SK-N-SH (cell line): ENCODE measurements at regions not wholly inside any gene's neighbourhood (a gene's known extent, or its start where the extent isn't known, plus 50 kb on each side); places are given as distances from the start of the nearest gene placed in this dataset.

Experiments
- CTCF ChIA-PET: fragments of 300-600, 350-600 bp; formaldehyde crosslinking; extraction: SDS; loops from one replicate; lab custom pipeline; 2021; lab: Yijun Ruan, JAX
- POLR2A ChIA-PET: fragments of 350-600 bp; sonication (Branson Sonifier 250); formaldehyde crosslinking; extraction: SDS; loops from one replicate; lab custom pipeline; 2020; ENCODE audit warnings: antibody characterized with exemption, inconsistent platforms; lab: Yijun Ruan, JAX
- DNase-seq: peaks from one replicate; pipeline ENCODE4 v3.0.0; 2012
- H2AFZ ChIP-seq: fragments of 200-600 bp; sonication (generic); 2 replicates; pipeline ENCODE4 v1.8.1; 2016; ENCODE audit warnings: antibody characterized with exemption, mild to moderate bottlenecking, low read depth
- H3F3A ChIP-seq: fragments of 200-600 bp; sonication (generic); replicated peaks from 2 replicates; pipeline ENCODE3; 2016; ENCODE audit warnings: antibody characterized with exemption, mild to moderate bottlenecking; ENCODE audit not compliant: insufficient read depth
- H3K27ac ChIP-seq, 2 experiments: fragments of 200-500 bp in 1 of 2; fragments of 200-600 bp in 1 of 2; sonication (Bioruptor generic) in 1 of 2; sonication (generic), shearing (Covaris generic) in 1 of 2; 2 replicates each; pipeline versions ENCODE4 v1.5.1 to v1.6.1; 2014 to 2016; ENCODE audit warnings: low read depth in 2 of 2, inconsistent platforms in 1 of 2, low read length in 1 of 2, mild to moderate bottlenecking in 1 of 2, mixed read lengths in 1 of 2
- H3K27me3 ChIP-seq: fragments of 200-600 bp; sonication (generic), shearing (Covaris generic); 2 replicates; pipeline ENCODE4 v1.6.1; 2016; ENCODE audit warnings: mixed run types; ENCODE audit not compliant: insufficient read depth
- H3K36me3 ChIP-seq, 2 experiments: fragments of 200-500 bp in 1 of 2; fragments of 200-600 bp in 1 of 2; sonication (Bioruptor generic) in 1 of 2; sonication (generic) in 1 of 2; replicated peaks in 1 of 2; 2 replicates each; pipeline versions ENCODE3 to v1.5.1; 2014 to 2016; ENCODE audit warnings: low read length in 1 of 2, mild to moderate bottlenecking in 1 of 2; ENCODE audit not compliant: insufficient read depth in 2 of 2, control insufficient read depth in 1 of 2
- H3K4me1 ChIP-seq, 2 experiments: fragments of 200-500 bp in 1 of 2; fragments of 200-600 bp in 1 of 2; sonication (Bioruptor generic) in 1 of 2; sonication (generic), shearing (Covaris generic) in 1 of 2; 2 replicates each; pipeline versions ENCODE4 v1.5.1 to v1.6.1; 2014 to 2016; ENCODE audit warnings: low read depth in 1 of 2, low read length in 1 of 2, mixed run types in 1 of 2; ENCODE audit not compliant: insufficient read depth in 2 of 2, control insufficient read depth in 1 of 2
- H3K4me2 ChIP-seq: fragments of 200-600 bp; sonication (generic), shearing (Covaris generic); 2 replicates; pipeline ENCODE4 v1.6.1; 2017; ENCODE audit warnings: mixed run types
- H3K4me3 ChIP-seq, 2 experiments: fragments of 200-500 bp in 1 of 2; fragments of 200-600 bp in 1 of 2; sonication (Bioruptor generic) in 1 of 2; sonication (generic), shearing (Covaris generic) in 1 of 2; 2 replicates each; pipeline versions ENCODE4 v1.5.1 to v1.8.1; 2014 to 2016; ENCODE audit warnings: low read depth in 2 of 2, inconsistent platforms in 1 of 2, low read length in 1 of 2, mild to moderate bottlenecking in 1 of 2, mixed read lengths in 1 of 2, moderate library complexity in 1 of 2
- H3K79me2 ChIP-seq: fragments of 200-600 bp; sonication (generic); 2 replicates; pipeline ENCODE4 v1.8.1; 2017; ENCODE audit warnings: mild to moderate bottlenecking; ENCODE audit not compliant: insufficient read depth
- H3K9ac ChIP-seq: fragments of 200-600 bp; sonication (generic); 2 replicates; pipeline ENCODE4 v1.6.1; 2017; ENCODE audit warnings: mixed run types
- H3K9me2 ChIP-seq: fragments of 200-600 bp; sonication (generic); 2 replicates; pipeline ENCODE4 v1.6.1; 2017; ENCODE audit warnings: mixed run types
- H3K9me3 ChIP-seq: fragments of 200-600 bp; sonication (generic); 2 replicates; pipeline ENCODE4 v1.6.1; 2017; ENCODE audit warnings: mixed run types, mild to moderate bottlenecking, moderate library complexity
- H4K20me1 ChIP-seq: fragments of 200-600 bp; sonication (generic); 2 replicates; pipeline ENCODE4 v1.6.1; 2017; ENCODE audit warnings: mild to moderate bottlenecking, mixed run types; ENCODE audit not compliant: insufficient read depth
- CHD2 ChIP-seq: fragments of 150-350 bp; IDR thresholded peaks from 2 replicates; pipeline ENCODE4 v1.6.1; 2018; ENCODE audit warnings: low read length; ENCODE audit not compliant: partially characterized antibody
- ELF1 ChIP-seq: IDR thresholded peaks from 2 replicates; pipeline ENCODE4 v1.4.0; 2012
- EP300 ChIP-seq, 2 experiments: IDR thresholded peaks; 2 replicates each; pipeline versions ENCODE4 v1.4.0 to v1.6.1; 2012; ENCODE audit warnings: borderline replicate concordance in 1 of 2, low read depth in 1 of 2, low read length in 1 of 2
- EZH2phosphoT487 ChIP-seq: fragments of 200-600 bp; sonication (generic); IDR thresholded peaks from 2 replicates; pipeline ENCODE4 v1.6.1; 2017; ENCODE audit warnings: low read depth, mixed run types, mild to moderate bottlenecking, antibody characterized with exemption, moderate library complexity, borderline replicate concordance
- FOXJ3 ChIP-seq: sonication (generic); formaldehyde crosslinking; IDR thresholded peaks from 2 replicates; pipeline ENCODE4 v1.5.1; 2020; ENCODE audit warnings: mild to moderate bottlenecking, missing genetic modification reagents
- GABPA ChIP-seq: IDR thresholded peaks from 2 replicates; pipeline ENCODE4 v1.4.0; 2012; ENCODE audit warnings: low read depth, mild to moderate bottlenecking
- GATA2 ChIP-seq: sonication (generic); formaldehyde crosslinking; IDR thresholded peaks from 2 replicates; pipeline ENCODE4 v1.5.0; 2020; ENCODE audit warnings: mild to moderate bottlenecking, missing genetic modification reagents
- JUND ChIP-seq: IDR thresholded peaks from 2 replicates; pipeline ENCODE4 v1.4.0; 2012
- MAX ChIP-seq: IDR thresholded peaks from 2 replicates; pipeline ENCODE4 v1.4.0; 2012; ENCODE audit warnings: low read depth
- MEF2A ChIP-seq: IDR thresholded peaks from 2 replicates; pipeline ENCODE4 v1.4.0; 2012; ENCODE audit warnings: low read depth, borderline replicate concordance
- MXI1 ChIP-seq: IDR thresholded peaks from 2 replicates; pipeline ENCODE4 v1.6.1; 2012; ENCODE audit warnings: mild to moderate bottlenecking, low read depth, low read length, improper control_type of control experiment
- NFIC ChIP-seq: IDR thresholded peaks from 2 replicates; pipeline ENCODE4 v1.4.0; 2012; ENCODE audit warnings: borderline replicate concordance
- PBX3 ChIP-seq: IDR thresholded peaks from 2 replicates; pipeline ENCODE4; 2012
- POLR2AphosphoS5 ChIP-seq: IDR thresholded peaks from 2 replicates; pipeline ENCODE4 v1.6.1; 2012; ENCODE audit warnings: low read depth, low read length
- RCOR1 ChIP-seq: fragments of 150-350 bp; IDR thresholded peaks from 2 replicates; pipeline ENCODE4 v1.6.1; 2017; ENCODE audit warnings: antibody characterized with exemption, low read length
- RXRA ChIP-seq: IDR thresholded peaks from 2 replicates; pipeline ENCODE4 v1.4.0; 2012; ENCODE audit warnings: low read depth, mild to moderate bottlenecking, borderline replicate concordance
- SIN3A ChIP-seq: IDR thresholded peaks from 2 replicates; pipeline ENCODE4 v1.6.1; 2012; ENCODE audit warnings: low read depth, mild to moderate bottlenecking, low read length, moderate library complexity, borderline replicate concordance
- SMC3 ChIP-seq: IDR thresholded peaks from 2 replicates; pipeline ENCODE4 v1.6.1; 2012; ENCODE audit warnings: low read depth, low read length, improper control_type of control experiment
- TAF1 ChIP-seq: IDR thresholded peaks from 2 replicates; pipeline ENCODE4 v1.6.1; 2012; ENCODE audit warnings: low read depth, mild to moderate bottlenecking, low read length, moderate library complexity, borderline replicate concordance
- TCF12 ChIP-seq: IDR thresholded peaks from 2 replicates; pipeline ENCODE4 v1.4.0; 2012
- TEAD4 ChIP-seq: IDR thresholded peaks from 2 replicates; pipeline ENCODE4 v1.4.0; 2012; ENCODE audit warnings: mild to moderate bottlenecking, borderline replicate concordance; ENCODE audit not compliant: insufficient read depth
- YY1 ChIP-seq: IDR thresholded peaks from 2 replicates; pipeline ENCODE4 v1.4.0; 2012; ENCODE audit warnings: low read depth, mild to moderate bottlenecking
- WGBS: methylation state at CpG from one replicate; pipeline ENCODE4 v1.1.6; 2017; ENCODE audit warnings: low lambda C conversion rate; 5-methylcytosine and 5-hydroxymethylcytosine counted together
- TF ChIP-seq, protein P1 (sequence below): IDR thresholded peaks from 2 replicates; pipeline ENCODE4 v1.6.1; 2012; ENCODE audit warnings: mild to moderate bottlenecking, low read depth, low read length, moderate library complexity
- TF ChIP-seq, protein P2 (sequence below): IDR thresholded peaks from 2 replicates; pipeline ENCODE4 v1.4.0; 2012; ENCODE audit warnings: low read depth, borderline replicate concordance

- Histone ChIP-seq H3K79me2 (no peaks in the 10 kb centered on the region), H3K27ac (peak overlapping the region in 1 of 2 experiments; percentile 75; a peak in 2 of 4 replicates), H3K4me1 (peaks cover 23% of the 10 kb centered on the region in 2 experiments; a peak in 3 of 4 replicates), H3K9me2 (no peaks in the 10 kb centered on the region), H3K27me3 (no peaks in the 10 kb centered on the region), H3K9ac (no peak overlapping the region), H3F3A (no peaks in the 10 kb centered on the region), H3K36me3 (no peaks in the 10 kb centered on the region)
- ChIA-PET CTCF (interaction anchor here (1.0 to 2.3 kb wide), 4 partner anchors 65 to 164 kb away, joined by 3 to 17 read pairs (median 4); no protein-coding TSS in a partner anchor), POLR2A (interaction anchor here (1.0 kb wide), 1 partner anchor 176 kb away, joined by 3 read pairs; the partner anchor contains the start of gene CC2D2A)
- no peak for TF ChIP-seq TAF1
- no peak for TF ChIP-seq MEF2A
- no peak for TF ChIP-seq MAX
- TF ChIP-seq PBX3, result 0 out of 2 replicates have a peak, but pooled peaks have one; percentile 19
- peak; percentile 76 for TF ChIP-seq RCOR1
- no peak; the same call in 1 of the 2 replicates for TF ChIP-seq GATA2
- TF ChIP-seq YY1, result no peak
- TF ChIP-seq CHD2, result no peak
- no peak for TF ChIP-seq EZH2phosphoT487
- TF ChIP-seq, protein P1, sequence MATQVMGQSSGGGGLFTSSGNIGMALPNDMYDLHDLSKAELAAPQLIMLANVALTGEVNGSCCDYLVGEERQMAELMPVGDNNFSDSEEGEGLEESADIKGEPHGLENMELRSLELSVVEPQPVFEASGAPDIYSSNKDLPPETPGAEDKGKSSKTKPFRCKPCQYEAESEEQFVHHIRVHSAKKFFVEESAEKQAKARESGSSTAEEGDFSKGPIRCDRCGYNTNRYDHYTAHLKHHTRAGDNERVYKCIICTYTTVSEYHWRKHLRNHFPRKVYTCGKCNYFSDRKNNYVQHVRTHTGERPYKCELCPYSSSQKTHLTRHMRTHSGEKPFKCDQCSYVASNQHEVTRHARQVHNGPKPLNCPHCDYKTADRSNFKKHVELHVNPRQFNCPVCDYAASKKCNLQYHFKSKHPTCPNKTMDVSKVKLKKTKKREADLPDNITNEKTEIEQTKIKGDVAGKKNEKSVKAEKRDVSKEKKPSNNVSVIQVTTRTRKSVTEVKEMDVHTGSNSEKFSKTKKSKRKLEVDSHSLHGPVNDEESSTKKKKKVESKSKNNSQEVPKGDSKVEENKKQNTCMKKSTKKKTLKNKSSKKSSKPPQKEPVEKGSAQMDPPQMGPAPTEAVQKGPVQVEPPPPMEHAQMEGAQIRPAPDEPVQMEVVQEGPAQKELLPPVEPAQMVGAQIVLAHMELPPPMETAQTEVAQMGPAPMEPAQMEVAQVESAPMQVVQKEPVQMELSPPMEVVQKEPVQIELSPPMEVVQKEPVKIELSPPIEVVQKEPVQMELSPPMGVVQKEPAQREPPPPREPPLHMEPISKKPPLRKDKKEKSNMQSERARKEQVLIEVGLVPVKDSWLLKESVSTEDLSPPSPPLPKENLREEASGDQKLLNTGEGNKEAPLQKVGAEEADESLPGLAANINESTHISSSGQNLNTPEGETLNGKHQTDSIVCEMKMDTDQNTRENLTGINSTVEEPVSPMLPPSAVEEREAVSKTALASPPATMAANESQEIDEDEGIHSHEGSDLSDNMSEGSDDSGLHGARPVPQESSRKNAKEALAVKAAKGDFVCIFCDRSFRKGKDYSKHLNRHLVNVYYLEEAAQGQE, result no peak
- peak; percentile 31; the same call in 1 of the 2 replicates for TF ChIP-seq TCF12
- TF ChIP-seq MXI1, result no peak; the same call in 1 of the 2 replicates
- peak in 1 of 2 experiments; percentile 85; a peak in 2 of 4 replicates for TF ChIP-seq EP300 (IDR thresholded peaks at IDR 0.05; ENCODE audit: borderline replicate concordance in 1 of 2, low read depth in 1 of 2, low read length in 1 of 2)
- no peak for TF ChIP-seq POLR2AphosphoS5
- no peak for TF ChIP-seq GABPA
- TF ChIP-seq SIN3A, result no peak
- no peak for TF ChIP-seq RXRA
- no peak for TF ChIP-seq SMC3
- TF ChIP-seq NFIC, result no peak
- TF ChIP-seq FOXJ3 (CRISPR knock-in tag), result no peak
- no peak for TF ChIP-seq ELF1
- TF ChIP-seq TEAD4, result no peak
- TF ChIP-seq, protein P2, sequence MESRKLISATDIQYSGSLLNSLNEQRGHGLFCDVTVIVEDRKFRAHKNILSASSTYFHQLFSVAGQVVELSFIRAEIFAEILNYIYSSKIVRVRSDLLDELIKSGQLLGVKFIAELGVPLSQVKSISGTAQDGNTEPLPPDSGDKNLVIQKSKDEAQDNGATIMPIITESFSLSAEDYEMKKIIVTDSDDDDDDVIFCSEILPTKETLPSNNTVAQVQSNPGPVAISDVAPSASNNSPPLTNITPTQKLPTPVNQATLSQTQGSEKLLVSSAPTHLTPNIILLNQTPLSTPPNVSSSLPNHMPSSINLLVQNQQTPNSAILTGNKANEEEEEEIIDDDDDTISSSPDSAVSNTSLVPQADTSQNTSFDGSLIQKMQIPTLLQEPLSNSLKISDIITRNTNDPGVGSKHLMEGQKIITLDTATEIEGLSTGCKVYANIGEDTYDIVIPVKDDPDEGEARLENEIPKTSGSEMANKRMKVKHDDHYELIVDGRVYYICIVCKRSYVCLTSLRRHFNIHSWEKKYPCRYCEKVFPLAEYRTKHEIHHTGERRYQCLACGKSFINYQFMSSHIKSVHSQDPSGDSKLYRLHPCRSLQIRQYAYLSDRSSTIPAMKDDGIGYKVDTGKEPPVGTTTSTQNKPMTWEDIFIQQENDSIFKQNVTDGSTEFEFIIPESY, result no peak
- no peak for TF ChIP-seq JUND
- TF ChIP-seq, all 33 proteins: peak for 4
- H4K20me1 ChIP-seq, result no peaks in the 10 kb centered on the region
- no peak overlapping the region for H2AFZ ChIP-seq
- DNase-seq, result peak; percentile 23
- no peak overlapping the region for H3K4me3 ChIP-seq
- 85% methylated on average over 1 of the region's 1 CpG for WGBS
- no peak overlapping the region for H3K4me2 ChIP-seq
- H3K9me3 ChIP-seq, result no peaks in the 10 kb centered on the region
These were observed 133.6 kb upstream of the C1QTNF7 start for GRCh38 chr4:15294202-15294601.
